Spleen (tissue), 7 donors: ENCODE measurements at regions not wholly inside any gene's neighbourhood (a gene's known extent, or its start where the extent isn't known, plus 50 kb on each side); places are given as distances from the start of the nearest gene placed in this dataset.

Source experiments
- CTCF ChIP-seq, 11 experiments: fragments of 200-600 bp in 7 of 11; fragments of 450-650 bp in 4 of 11; sonication (generic) in 4 of 11; IDR thresholded peaks in 8 of 11; conservative IDR thresholded peaks in 3 of 11; 1 replicate in 7 of 11; 2 replicates in 4 of 11; pipeline versions ENCODE4 v1.4.0 to v1.8.0; 2016 to 2021; ENCODE audit warnings: antibody characterized with exemption in 11 of 11, inconsistent platforms in 4 of 11, mild to moderate bottlenecking in 1 of 11
- POLR2A ChIP-seq, 3 donors: fragments of 450-650 bp; IDR thresholded peaks; one replicate each; pipeline ENCODE4 v1.5.1; 2017; ENCODE audit warnings: antibody characterized with exemption in 3 of 3, mild to moderate bottlenecking in 1 of 3
- POLR2AphosphoS5 ChIP-seq, 3 donors: sonication (generic); formaldehyde crosslinking; IDR thresholded peaks; one replicate each; pipeline ENCODE4 v1.5.1; 2017; ENCODE audit warnings: antibody characterized with exemption in 3 of 3
- donor health status: DM: no; HTN: no; CAD: no; lungs with moderate emphysema.
- donor health status: DM: no; HTN: no; CAD: no.
- donor health status: DM: no; HTN: no; CAD: no.

GRCh38 chr1:228929476-228930027, 194.3 kb downstream of the RHOU start:
- TF ChIP-seq CTCF (IDR thresholded peaks at IDR 0.05 in 8 of 11, conservative IDR thresholded peaks at IDR 0.05 in 3 of 11) (no peak), POLR2A (IDR thresholded peaks at IDR 0.05) (no peak), POLR2AphosphoS5 (IDR thresholded peaks at IDR 0.05) (no peak)
